CD14-positive monocyte (primary cell): ENCODE measurements at regions not wholly inside any gene's neighbourhood (a gene's known extent, or its start where the extent isn't known, plus 50 kb on each side); places are given as distances from the start of the nearest gene placed in this dataset.

Source experiments
- DNase-seq, 3 donors: peaks; one replicate each; pipeline ENCODE4 v3.0.0-alpha.2; 2011 to 2022
- H2AFZ ChIP-seq: 2 replicates; pipeline ENCODE4 v1.6.0; 2012; ENCODE audit warnings: mild to moderate bottlenecking, low read depth, low read length, inconsistent platforms; ENCODE audit not compliant: insufficient read depth, poor library complexity, severe bottlenecking
- H3K27ac ChIP-seq, 2 donors: 1 replicate in 1 of 2; 2 replicates in 1 of 2; pipeline ENCODE4 v1.5.1; 2012 to 2013; ENCODE audit warnings: low read length in 2 of 2, control low read depth in 1 of 2, inconsistent platforms in 1 of 2, low read depth in 1 of 2, mild to moderate bottlenecking in 1 of 2
- H3K27me3 ChIP-seq, 2 donors: one replicate each; pipeline versions ENCODE4 v1.6.0 to v1.6.1; 2011 to 2013; ENCODE audit warnings: low read length in 2 of 2; ENCODE audit not compliant: control insufficient read depth in 2 of 2, insufficient read depth in 2 of 2
- H3K36me3 ChIP-seq, 2 donors: replicated peaks in 1 of 2; 1 replicate in 1 of 2; 2 replicates in 1 of 2; pipeline versions ENCODE4 v1.5.1 to v1.6.1; 2012 to 2013; ENCODE audit warnings: low read length in 2 of 2, control low read depth in 1 of 2, inconsistent platforms in 1 of 2, mild to moderate bottlenecking in 1 of 2; ENCODE audit not compliant: insufficient read depth in 2 of 2, control insufficient read depth in 1 of 2
- H3K4me1 ChIP-seq, 2 donors: 1 replicate in 1 of 2; 2 replicates in 1 of 2; pipeline versions ENCODE4 v1.5.1 to v1.6.1; 2012 to 2013; ENCODE audit warnings: low read length in 2 of 2, control low read depth in 1 of 2, inconsistent platforms in 1 of 2, mild to moderate bottlenecking in 1 of 2, moderate library complexity in 1 of 2; ENCODE audit not compliant: insufficient read depth in 2 of 2, control insufficient read depth in 1 of 2
- H3K4me2 ChIP-seq: replicated peaks from 2 replicates; pipeline ENCODE3; 2012; ENCODE audit warnings: low read length, moderate library complexity, mild to moderate bottlenecking; ENCODE audit not compliant: poor library complexity, severe bottlenecking; ENCODE audit errors: extremely low read depth
- H3K4me3 ChIP-seq, 3 experiments: fragments of 200-600 bp in 1 of 3; sonication (generic) in 1 of 3; replicated peaks in 1 of 3; 1 replicate in 2 of 3; 2 replicates in 1 of 3; pipeline ENCODE4 v1.5.1; 2011 to 2013; ENCODE audit warnings: low read length in 3 of 3, mild to moderate bottlenecking in 3 of 3, control low read depth in 2 of 3, low read depth in 2 of 3, inconsistent platforms in 1 of 3, moderate library complexity in 1 of 3
- H3K79me2 ChIP-seq: 2 replicates; pipeline ENCODE4 v1.6.0; 2012; ENCODE audit warnings: mild to moderate bottlenecking, control low read depth, inconsistent platforms, low read length, moderate library complexity; ENCODE audit not compliant: insufficient read depth
- H3K9ac ChIP-seq: 2 replicates; pipeline ENCODE4 v1.6.0; 2017; ENCODE audit warnings: low read length, mild to moderate bottlenecking; ENCODE audit not compliant: insufficient read depth, poor library complexity, severe bottlenecking
- H3K9me3 ChIP-seq, 2 donors: replicated peaks in 1 of 2; 1 replicate in 1 of 2; 2 replicates in 1 of 2; pipeline versions ENCODE4 v1.5.1 to v1.6.1; 2012 to 2013; ENCODE audit warnings: low read length in 2 of 2, control low read depth in 1 of 2; ENCODE audit not compliant: control insufficient read depth in 1 of 2, insufficient read depth in 1 of 2
- H4K20me1 ChIP-seq: 2 replicates; pipeline ENCODE4 v1.6.0; 2012; ENCODE audit warnings: mild to moderate bottlenecking, low read length, control low read depth, moderate library complexity; ENCODE audit not compliant: insufficient read depth
- H3K27ac Mint-ChIP-seq, 7 donors: one replicate each; pipeline ENCODE4 v1.8.0; 2020; ENCODE audit warnings: mild to moderate bottlenecking in 7 of 7, mixed read lengths in 7 of 7, moderate library complexity in 6 of 7, inconsistent platforms in 2 of 7
- H3K27me3 Mint-ChIP-seq, 3 donors: one replicate each; pipeline ENCODE4 v1.8.0; 2021 to 2022; ENCODE audit warnings: low read depth in 3 of 3, mild to moderate bottlenecking in 3 of 3, mixed read lengths in 3 of 3, moderate library complexity in 3 of 3, inconsistent platforms in 1 of 3
- H3K36me3 Mint-ChIP-seq, 2 donors: one replicate each; pipeline ENCODE4 v1.8.0; 2020; ENCODE audit warnings: mixed read lengths in 2 of 2, inconsistent platforms in 1 of 2, mild to moderate bottlenecking in 1 of 2
- H3K4me1 Mint-ChIP-seq: one replicate; pipeline ENCODE4 v1.8.0; 2020; ENCODE audit warnings: mild to moderate bottlenecking, mixed read lengths
- H3K4me3 Mint-ChIP-seq, 2 donors: one replicate each; pipeline ENCODE4 v1.8.0; 2020; ENCODE audit warnings: mild to moderate bottlenecking in 2 of 2, mixed read lengths in 2 of 2, moderate library complexity in 1 of 2
- H3K9me3 Mint-ChIP-seq, 7 donors: one replicate each; pipeline ENCODE4 v1.8.0; 2020 to 2022; ENCODE audit warnings: mixed read lengths in 7 of 7, mild to moderate bottlenecking in 6 of 7, moderate library complexity in 6 of 7, inconsistent platforms in 2 of 7
- WGBS: methylation state at CpG from one replicate; pipeline ENCODE4 v1.1.5; 2013; ENCODE audit warnings: missing lambda C conversion rate; ENCODE audit not compliant: insufficient coverage; 5-methylcytosine and 5-hydroxymethylcytosine counted together
- intact Hi-C, 2 donors: fragments of 100-400 bp; cut with micrococcal nuclease; formaldehyde crosslinking; loops; one replicate each; pipeline versions ENCODE4 v1.15.0 to v1.15.1; 2023
- TF ChIP-seq, protein P1 (sequence below): fragments of 200-600 bp; IDR thresholded peaks from one replicate; pipeline ENCODE4 v1.8.0; 2022; ENCODE audit warnings: antibody characterized with exemption, mild to moderate bottlenecking

DNA sequence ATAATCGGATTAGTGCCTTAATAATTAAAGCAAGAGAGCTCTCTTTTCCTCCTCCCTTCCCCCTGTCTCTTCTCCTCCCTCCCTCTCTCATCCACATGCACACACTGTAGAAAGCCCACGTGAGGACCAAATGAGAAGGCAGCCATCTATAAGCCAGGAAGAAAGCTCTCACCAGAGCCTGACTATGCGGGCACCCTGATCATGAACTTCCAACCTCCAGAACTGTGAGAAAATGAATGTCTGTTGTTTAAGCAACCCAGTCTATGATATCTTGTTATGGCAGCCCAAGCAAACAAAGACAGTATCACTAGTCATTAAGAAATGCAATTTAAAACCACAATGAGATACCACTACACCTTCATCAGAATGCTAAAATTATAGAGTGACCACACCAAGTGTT, 220.3 kb downstream of the EN1 start:
- Mint-ChIP-seq H3K9me3 (peaks cover 0 to 2% (median 0%) of the 10 kb centered on the region in 7 donors), H3K4me1 (no peaks in the 10 kb centered on the region), H3K27ac (no peak overlapping the region), H3K36me3 (no peaks in the 10 kb centered on the region), H3K4me3 (no peak overlapping the region), H3K27me3 (peaks cover 0 to 3% (median 3%) of the 10 kb centered on the region in 3 donors)
- intact Hi-C loops = no loop called here
- Histone ChIP-seq H2AFZ (no peak overlapping the region), H3K9me3 (no peaks in the 10 kb centered on the region), H3K36me3 (no peaks in the 10 kb centered on the region), H3K4me2 (no peak overlapping the region), H3K79me2 (no peaks in the 10 kb centered on the region), H3K4me1 (no peaks in the 10 kb centered on the region), H3K27ac (no peak overlapping the region), H3K9ac (no peak overlapping the region), H3K27me3 (no peaks in the 10 kb centered on the region), H4K20me1 (no peaks in the 10 kb centered on the region), H3K4me3 (no peak overlapping the region)
- TF ChIP-seq, protein P1, sequence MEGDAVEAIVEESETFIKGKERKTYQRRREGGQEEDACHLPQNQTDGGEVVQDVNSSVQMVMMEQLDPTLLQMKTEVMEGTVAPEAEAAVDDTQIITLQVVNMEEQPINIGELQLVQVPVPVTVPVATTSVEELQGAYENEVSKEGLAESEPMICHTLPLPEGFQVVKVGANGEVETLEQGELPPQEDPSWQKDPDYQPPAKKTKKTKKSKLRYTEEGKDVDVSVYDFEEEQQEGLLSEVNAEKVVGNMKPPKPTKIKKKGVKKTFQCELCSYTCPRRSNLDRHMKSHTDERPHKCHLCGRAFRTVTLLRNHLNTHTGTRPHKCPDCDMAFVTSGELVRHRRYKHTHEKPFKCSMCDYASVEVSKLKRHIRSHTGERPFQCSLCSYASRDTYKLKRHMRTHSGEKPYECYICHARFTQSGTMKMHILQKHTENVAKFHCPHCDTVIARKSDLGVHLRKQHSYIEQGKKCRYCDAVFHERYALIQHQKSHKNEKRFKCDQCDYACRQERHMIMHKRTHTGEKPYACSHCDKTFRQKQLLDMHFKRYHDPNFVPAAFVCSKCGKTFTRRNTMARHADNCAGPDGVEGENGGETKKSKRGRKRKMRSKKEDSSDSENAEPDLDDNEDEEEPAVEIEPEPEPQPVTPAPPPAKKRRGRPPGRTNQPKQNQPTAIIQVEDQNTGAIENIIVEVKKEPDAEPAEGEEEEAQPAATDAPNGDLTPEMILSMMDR = no peak
- DNase-seq = no peak
- no CpG with 5 or more reads among the region's 3 CpGs for WGBS

DNA sequence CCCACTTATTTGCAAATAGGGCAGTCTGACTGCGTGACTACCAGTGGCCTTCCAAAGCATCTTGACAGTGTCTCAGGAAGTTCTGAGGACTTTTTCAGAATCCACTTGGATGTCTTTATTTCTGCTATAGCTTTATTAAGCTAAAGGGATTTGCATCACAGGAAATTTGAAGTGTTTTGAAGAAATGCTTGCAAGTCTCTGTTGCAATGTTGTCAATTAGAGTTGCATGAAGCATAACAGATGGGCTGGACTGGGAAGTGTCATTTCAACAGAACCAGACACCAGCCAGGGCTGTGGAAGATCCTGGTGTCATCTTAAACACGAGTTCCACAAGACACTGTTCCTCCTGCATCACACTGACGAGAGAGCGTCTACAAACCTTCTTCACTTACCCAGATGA, 224.5 kb downstream of the EN1 start:
- no peaks in the 10 kb centered on the region for H3K27me3 ChIP-seq
- Mint-ChIP-seq H3K9me3 (no peaks in the 10 kb centered on the region), H3K36me3 (no peaks in the 10 kb centered on the region), H3K4me3 (no peak overlapping the region), H3K27me3 (peaks cover 2 to 3% (median 3%) of the 10 kb centered on the region in 3 donors), H3K27ac (peak overlapping the region in 1 of 7 donors; percentile 59), H3K4me1 (no peaks in the 10 kb centered on the region)
- H3K4me3 ChIP-seq = no peak overlapping the region
- intact Hi-C loops = no loop called here
- DNase-seq = no peak
- no peak overlapping the region for H2AFZ ChIP-seq
- H3K9ac ChIP-seq = no peak overlapping the region
- H4K20me1 ChIP-seq = no peaks in the 10 kb centered on the region
- H3K79me2 ChIP-seq = no peaks in the 10 kb centered on the region
- H3K36me3 ChIP-seq = no peaks in the 10 kb centered on the region
- TF ChIP-seq, protein P1 = no peak
- no CpG with 5 or more reads among the region's 4 CpGs for WGBS
- H3K4me2 ChIP-seq = no peak overlapping the region
- no peaks in the 10 kb centered on the region for H3K4me1 ChIP-seq
- H3K27ac ChIP-seq = no peak overlapping the region
- no peaks in the 10 kb centered on the region for H3K9me3 ChIP-seq
